SH-SY5Y (cell line): ENCODE measurements at regions not wholly inside any gene's neighbourhood (a gene's known extent, or its start where the extent isn't known, plus 50 kb on each side); places are given as distances from the start of the nearest gene placed in this dataset.

Experiments
- GATA2 ChIP-seq: IDR thresholded peaks from 2 replicates; pipeline ENCODE4 v1.6.1; 2011; ENCODE audit warnings: mild to moderate bottlenecking, low read depth, low read length
- GATA3 ChIP-seq: IDR thresholded peaks from 2 replicates; pipeline ENCODE4 v1.6.1; 2011; ENCODE audit warnings: low read depth, mild to moderate bottlenecking, low read length, moderate library complexity

- TF ChIP-seq GATA3 (no peak), GATA2 (no peak)
These were observed 516.5 kb upstream of the ANKRD30A start for GRCh38 chr10:36608866-36609265.
